NOMO-1 treated with DMSO at 0.1 percent for 48 hours (cell line): ENCODE measurements at regions not wholly inside any gene's neighbourhood (a gene's known extent, or its start where the extent isn't known, plus 50 kb on each side); places are given as distances from the start of the nearest gene placed in this dataset.
A peak's percentile ranks its signal among the peaks of the same experiment; 100 is the strongest.

Source experiments
- DNase-seq: peaks from one replicate; lab custom pipeline; 2025; ENCODE audit not compliant: unreplicated experiment; lab: John Stamatoyannopoulos, UW

GRCh38 chr14:22174412-22175277 lies 414.4 kb downstream of the DAD1 start:
- DNase-seq: no peak

- peak; percentile 10 for DNase-seq
These were observed 420.7 kb downstream of the DAD1 start for GRCh38 chr14:22168092-22168955.

- DNase-seq: no peak
These were observed 424.4 kb downstream of the DAD1 start for GRCh38 chr14:22164616-22165015.

- DNase-seq: peak; percentile 23
These were observed 426.0 kb downstream of the DAD1 start for GRCh38 chr14:22163051-22163450.

- peak; percentile 20 for DNase-seq
These were observed 429.1 kb downstream of the DAD1 start for GRCh38 chr14:22159957-22160356.

GRCh38 chr14:22159099-22159498 lies 429.9 kb downstream of the DAD1 start:
- DNase-seq: peak; percentile 26

- no peak for DNase-seq
These were observed 430.5 kb downstream of the DAD1 start for GRCh38 chr14:22158560-22158959.

- no peak for DNase-seq
These were observed 433.5 kb downstream of the DAD1 start for GRCh38 chr14:22155571-22155970.

- DNase-seq: no peak
These were observed 436.1 kb downstream of the DAD1 start for GRCh38 chr14:22152903-22153302.

GRCh38 chr14:22152161-22152870 lies 436.7 kb downstream of the DAD1 start:
- DNase-seq: no peak

GRCh38 chr14:22151121-22151520 lies 437.9 kb downstream of the DAD1 start:
- DNase-seq: no peak

- no peak for DNase-seq
These were observed 440.0 kb downstream of the DAD1 start for GRCh38 chr14:22149058-22149457.

- no peak for DNase-seq
These were observed 441.3 kb downstream of the DAD1 start for GRCh38 chr14:22147716-22148115.

GRCh38 chr14:22143363-22143762 lies 445.7 kb downstream of the DAD1 start:
- DNase-seq: no peak

- DNase-seq: no peak
These were observed 448.4 kb downstream of the DAD1 start for GRCh38 chr14:22140633-22141032.

GRCh38 chr14:22131749-22132476 lies 457.1 kb downstream of the DAD1 start:
- DNase-seq: no peak

- DNase-seq: no peak
These were observed 450.5 kb upstream of the OR4E1 start for GRCh38 chr14:22124073-22124613.

GRCh38 chr14:22122829-22123560 lies 449.4 kb upstream of the OR4E1 start:
- no peak for DNase-seq

GRCh38 chr14:22122227-22122818 lies 448.7 kb upstream of the OR4E1 start:
- DNase-seq: peak; percentile 28
